ENCODE measurements at regions not wholly inside any gene's neighbourhood (a gene's known extent, or its start where the extent isn't known, plus 50 kb on each side); places are given as distances from the start of the nearest gene placed in this dataset.

- H3K9me3 ChIP-seq (ENCODE audit: control insufficient read depth, insufficient read depth, low read depth, low read length): no peaks in the 10 kb centered on the region
- TF ChIP-seq ZNF843 (tag by site-specific recombination; IDR thresholded peaks at IDR 0.05) (no peak), ZNF10 (tag by site-specific recombination; IDR thresholded peaks at IDR 0.05) (no peak), ZNF561 (tag by site-specific recombination; IDR thresholded peaks at IDR 0.05; ENCODE audit: borderline replicate concordance) (no peak), GLI4 (tag by site-specific recombination; IDR thresholded peaks at IDR 0.05) (no peak), ZNF214 (tag by site-specific recombination; IDR thresholded peaks at IDR 0.05; ENCODE audit: borderline replicate concordance) (no peak), ZNF645 (tag by site-specific recombination; IDR thresholded peaks at IDR 0.05) (no peak), ZSCAN16 (tag by site-specific recombination; IDR thresholded peaks at IDR 0.05) (no peak)
- TF ChIP-seq, protein P1, sequence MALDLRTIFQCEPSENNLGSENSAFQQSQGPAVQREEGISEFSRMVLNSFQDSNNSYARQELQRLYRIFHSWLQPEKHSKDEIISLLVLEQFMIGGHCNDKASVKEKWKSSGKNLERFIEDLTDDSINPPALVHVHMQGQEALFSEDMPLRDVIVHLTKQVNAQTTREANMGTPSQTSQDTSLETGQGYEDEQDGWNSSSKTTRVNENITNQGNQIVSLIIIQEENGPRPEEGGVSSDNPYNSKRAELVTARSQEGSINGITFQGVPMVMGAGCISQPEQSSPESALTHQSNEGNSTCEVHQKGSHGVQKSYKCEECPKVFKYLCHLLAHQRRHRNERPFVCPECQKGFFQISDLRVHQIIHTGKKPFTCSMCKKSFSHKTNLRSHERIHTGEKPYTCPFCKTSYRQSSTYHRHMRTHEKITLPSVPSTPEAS (tag by site-specific recombination; IDR thresholded peaks at IDR 0.05): no peak
- TF ChIP-seq, protein P2, sequence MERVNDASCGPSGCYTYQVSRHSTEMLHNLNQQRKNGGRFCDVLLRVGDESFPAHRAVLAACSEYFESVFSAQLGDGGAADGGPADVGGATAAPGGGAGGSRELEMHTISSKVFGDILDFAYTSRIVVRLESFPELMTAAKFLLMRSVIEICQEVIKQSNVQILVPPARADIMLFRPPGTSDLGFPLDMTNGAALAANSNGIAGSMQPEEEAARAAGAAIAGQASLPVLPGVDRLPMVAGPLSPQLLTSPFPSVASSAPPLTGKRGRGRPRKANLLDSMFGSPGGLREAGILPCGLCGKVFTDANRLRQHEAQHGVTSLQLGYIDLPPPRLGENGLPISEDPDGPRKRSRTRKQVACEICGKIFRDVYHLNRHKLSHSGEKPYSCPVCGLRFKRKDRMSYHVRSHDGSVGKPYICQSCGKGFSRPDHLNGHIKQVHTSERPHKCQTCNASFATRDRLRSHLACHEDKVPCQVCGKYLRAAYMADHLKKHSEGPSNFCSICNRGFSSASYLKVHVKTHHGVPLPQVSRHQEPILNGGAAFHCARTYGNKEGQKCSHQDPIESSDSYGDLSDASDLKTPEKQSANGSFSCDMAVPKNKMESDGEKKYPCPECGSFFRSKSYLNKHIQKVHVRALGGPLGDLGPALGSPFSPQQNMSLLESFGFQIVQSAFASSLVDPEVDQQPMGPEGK (tag by site-specific recombination; IDR thresholded peaks at IDR 0.05): no peak
- H3K4me3 ChIP-seq (ENCODE audit: low read depth, low read length): no peak overlapping the region
- no peak overlapping the region for H3K27ac ChIP-seq (ENCODE audit: extremely low read depth, low read depth, low read length)
- ChIA-PET POLR2A (no interaction called here), CTCF (interaction anchor here (0.5 kb wide), 1 partner anchor 37 kb away, joined by 3 read pairs; no protein-coding TSS in a partner anchor)
- H3K4me1 ChIP-seq (ENCODE audit: control insufficient read depth, insufficient read depth, low read length): no peaks in the 10 kb centered on the region
- no peaks in the 10 kb centered on the region for H3K36me3 ChIP-seq (ENCODE audit: control insufficient read depth in 2 of 2, insufficient read depth in 1 of 2, low read length in 2 of 2)
Observed at GRCh38 chr22:47376322-47376700, 613.9 kb downstream of the TBC1D22A start.

DNA sequence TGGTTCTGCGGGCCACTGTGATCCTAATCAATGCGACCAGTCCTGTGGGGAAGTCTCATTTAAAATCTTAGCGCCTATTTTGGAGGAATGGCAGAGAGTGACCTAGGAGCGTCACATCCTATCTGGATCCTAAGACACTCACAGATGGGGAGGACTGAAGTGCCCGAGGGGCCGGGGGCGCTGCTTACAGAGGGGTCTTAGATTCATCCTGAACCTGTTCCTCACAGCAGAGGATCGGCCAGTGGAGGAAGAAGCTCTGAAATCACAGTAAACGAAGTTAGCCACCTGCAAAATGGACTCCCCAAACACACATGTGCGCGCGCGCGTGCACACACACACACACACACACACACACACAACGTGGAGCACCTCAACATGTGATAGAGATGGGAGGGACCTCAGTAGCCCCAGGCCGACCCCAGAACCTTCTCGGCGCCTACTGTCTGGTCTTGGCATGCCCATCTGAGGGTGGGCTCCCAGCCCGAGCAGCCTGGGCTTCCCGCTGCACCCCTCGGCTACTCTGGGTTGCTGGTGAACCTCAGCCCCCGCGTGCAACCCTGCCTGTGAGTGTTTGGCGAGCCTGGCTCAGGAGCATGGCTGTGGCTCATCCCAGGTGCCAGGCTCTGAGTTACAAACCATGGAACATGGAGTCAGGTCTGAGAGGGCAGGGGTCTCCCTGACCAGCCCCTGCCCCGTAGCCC, 613.3 kb downstream of the TBC1D22A start:
- TF ChIP-seq ZNF175 (tag by site-specific recombination; IDR thresholded peaks at IDR 0.05): no peak
- TF ChIP-seq, protein P2 (tag by site-specific recombination; IDR thresholded peaks at IDR 0.05): no peak
- no peak for TF ChIP-seq ZNF433 (tag by site-specific recombination; IDR thresholded peaks at IDR 0.05; ENCODE audit: low read depth)
- TF ChIP-seq KLF9 (tag by site-specific recombination; IDR thresholded peaks at IDR 0.05; ENCODE audit: low read depth): no peak
- TF ChIP-seq, protein P3, sequence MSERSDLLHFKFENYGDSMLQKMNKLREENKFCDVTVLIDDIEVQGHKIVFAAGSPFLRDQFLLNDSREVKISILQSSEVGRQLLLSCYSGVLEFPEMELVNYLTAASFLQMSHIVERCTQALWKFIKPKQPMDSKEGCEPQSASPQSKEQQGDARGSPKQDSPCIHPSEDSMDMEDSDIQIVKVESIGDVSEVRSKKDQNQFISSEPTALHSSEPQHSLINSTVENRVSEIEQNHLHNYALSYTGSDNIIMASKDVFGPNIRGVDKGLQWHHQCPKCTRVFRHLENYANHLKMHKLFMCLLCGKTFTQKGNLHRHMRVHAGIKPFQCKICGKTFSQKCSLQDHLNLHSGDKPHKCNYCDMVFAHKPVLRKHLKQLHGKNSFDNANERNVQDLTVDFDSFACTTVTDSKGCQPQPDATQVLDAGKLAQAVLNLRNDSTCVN (tag by site-specific recombination; optimal IDR thresholded peaks at IDR 0.05): no peak
- TF ChIP-seq ZNF704 (tag by site-specific recombination; IDR thresholded peaks at IDR 0.05): no peak
- no peak for TF ChIP-seq ZBTB8A (tag by site-specific recombination; IDR thresholded peaks at IDR 0.05)
- no peak for TF ChIP-seq ZNF785 (tag by site-specific recombination; IDR thresholded peaks at IDR 0.05)
- no peak for TF ChIP-seq ZNF16 (tag by site-specific recombination; IDR thresholded peaks at IDR 0.05; ENCODE audit: low read depth)
- TF ChIP-seq ZNF645 (tag by site-specific recombination; IDR thresholded peaks at IDR 0.05): no peak
- TF ChIP-seq, protein P4, sequence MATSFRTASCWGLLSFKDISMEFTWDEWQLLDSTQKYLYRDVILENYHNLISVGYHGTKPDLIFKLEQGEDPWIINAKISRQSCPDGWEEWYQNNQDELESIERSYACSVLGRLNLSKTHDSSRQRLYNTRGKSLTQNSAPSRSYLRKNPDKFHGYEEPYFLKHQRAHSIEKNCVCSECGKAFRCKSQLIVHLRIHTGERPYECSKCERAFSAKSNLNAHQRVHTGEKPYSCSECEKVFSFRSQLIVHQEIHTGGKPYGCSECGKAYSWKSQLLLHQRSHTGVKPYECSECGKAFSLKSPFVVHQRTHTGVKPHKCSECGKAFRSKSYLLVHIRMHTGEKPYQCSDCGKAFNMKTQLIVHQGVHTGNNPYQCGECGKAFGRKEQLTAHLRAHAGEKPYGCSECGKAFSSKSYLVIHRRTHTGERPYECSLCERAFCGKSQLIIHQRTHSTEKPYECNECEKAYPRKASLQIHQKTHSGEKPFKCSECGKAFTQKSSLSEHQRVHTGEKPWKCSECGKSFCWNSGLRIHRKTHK (tag by site-specific recombination; IDR thresholded peaks at IDR 0.05): no peak
- Histone ChIP-seq H3K9me3 (ENCODE audit: control insufficient read depth, insufficient read depth, low read depth, low read length) (no peaks in the 10 kb centered on the region), H3K27ac (ENCODE audit: extremely low read depth, low read depth, low read length) (no peak overlapping the region), H3K4me3 (ENCODE audit: low read depth, low read length) (no peak overlapping the region), H3K4me1 (ENCODE audit: control insufficient read depth, insufficient read depth, low read length) (no peaks in the 10 kb centered on the region), H3K36me3 (ENCODE audit: control insufficient read depth in 2 of 2, insufficient read depth in 1 of 2, low read length in 2 of 2) (no peaks in the 10 kb centered on the region)
- ChIA-PET POLR2A (no interaction called here), CTCF (no interaction called here)
